ENCODE measurements at regions not wholly inside any gene's neighbourhood (a gene's known extent, or its start where the extent isn't known, plus 50 kb on each side); places are given as distances from the start of the nearest gene placed in this dataset.

GRCh38 chr3:18505056-18505455 is 79.9 kb upstream of the SATB1 start:
- TF ChIP-seq CTCF (conservative IDR thresholded peaks at IDR 0.05; ENCODE audit: low read depth, low read length) = no peak
- DNase-seq (ENCODE audit: low read depth) = no peak
- H3K4me3 ChIP-seq (ENCODE audit: low read depth, low read length) = no peak overlapping the region

GRCh38 chr3:18501679-18502343 is 76.7 kb upstream of the SATB1 start:
- H3K4me3 ChIP-seq (ENCODE audit: low read depth, low read length) = no peak overlapping the region
- no peak for DNase-seq (ENCODE audit: low read depth)
- no peak for TF ChIP-seq CTCF (conservative IDR thresholded peaks at IDR 0.05; ENCODE audit: low read depth, low read length)

- no peak overlapping the region for H3K4me3 ChIP-seq (ENCODE audit: low read depth, low read length)
- DNase-seq (ENCODE audit: low read depth) = no peak
- TF ChIP-seq CTCF (conservative IDR thresholded peaks at IDR 0.05; ENCODE audit: low read depth, low read length) = no peak
Observed at GRCh38 chr3:18500322-18500721, 75.2 kb upstream of the SATB1 start.

- no peak overlapping the region for H3K4me3 ChIP-seq (ENCODE audit: low read depth, low read length)
- TF ChIP-seq CTCF (conservative IDR thresholded peaks at IDR 0.05; ENCODE audit: low read depth, low read length) = no peak
- no peak for DNase-seq (ENCODE audit: low read depth)
Observed at GRCh38 chr3:18499301-18499700, 74.2 kb upstream of the SATB1 start.

GRCh38 chr3:18494251-18494650 is 69.1 kb upstream of the SATB1 start:
- no peak for TF ChIP-seq CTCF (conservative IDR thresholded peaks at IDR 0.05; ENCODE audit: low read depth, low read length)
- DNase-seq (ENCODE audit: low read depth) = no peak
- no peak overlapping the region for H3K4me3 ChIP-seq (ENCODE audit: low read depth, low read length)

- no peak overlapping the region for H3K4me3 ChIP-seq (ENCODE audit: low read depth, low read length)
- TF ChIP-seq CTCF (conservative IDR thresholded peaks at IDR 0.05; ENCODE audit: low read depth, low read length) = no peak
- no peak for DNase-seq (ENCODE audit: low read depth)
Observed at GRCh38 chr3:18489939-18490338, 64.8 kb upstream of the SATB1 start.

- no peak for TF ChIP-seq CTCF (conservative IDR thresholded peaks at IDR 0.05; ENCODE audit: low read depth, low read length)
- DNase-seq (ENCODE audit: low read depth) = no peak
- H3K4me3 ChIP-seq (ENCODE audit: low read depth, low read length) = no peak overlapping the region
Observed at GRCh38 chr3:18483226-18483625, 58.1 kb upstream of the SATB1 start.

Measured in choroid plexus epithelial cell (primary cell).